ENCODE measurements at regions not wholly inside any gene's neighbourhood (a gene's known extent, or its start where the extent isn't known, plus 50 kb on each side); places are given as distances from the start of the nearest gene placed in this dataset.

GRCh38 chr6:156185113-156185512 is 592.1 kb upstream of the ARID1B start:
- TF ChIP-seq FOSL1 (IDR thresholded peaks at IDR 0.05; ENCODE audit: low read depth) (no peak), CTCF (IDR thresholded peaks at IDR 0.05 in 2 of 3, conservative IDR thresholded peaks at IDR 0.05 in 1 of 3; ENCODE audit: borderline replicate concordance in 1 of 3, insufficient read depth in 1 of 3, low read depth in 2 of 3, low read length in 2 of 3) (no peak)
